Right atrium auricular region (tissue), 2 donors: ENCODE measurements at regions not wholly inside any gene's neighbourhood (a gene's known extent, or its start where the extent isn't known, plus 50 kb on each side); places are given as distances from the start of the nearest gene placed in this dataset.
"Not testable (repeated sequence)": the region's sequence is repeated elsewhere in the genome, so short reads cannot be mapped to it uniquely, and the experiment has no call there.

ENCODE experiments used
- DNase-seq: peaks from one replicate; pipeline ENCODE4 v3.0.0-alpha.2; 2019; ENCODE audit warnings: low spot score
- H3K27ac ChIP-seq, 2 donors: fragments of 200-600 bp; sonication (generic); 1 replicate in 1 of 2; 2 replicates in 1 of 2; pipeline ENCODE4 v1.5.1; 2016 to 2019
- H3K27me3 ChIP-seq, 2 donors: fragments of 200-600 bp; sonication (generic); one replicate each; pipeline versions ENCODE4 v1.5.1 to v1.6.0; 2017 to 2019
- H3K36me3 ChIP-seq: fragments of 200-600 bp; sonication (generic); one replicate; pipeline ENCODE4 v1.5.1; 2016
- H3K4me1 ChIP-seq, 2 donors: fragments of 200-600 bp; sonication (generic); one replicate each; pipeline versions ENCODE4 v1.5.1 to v1.6.0; 2017 to 2019
- H3K4me3 ChIP-seq, 2 donors: fragments of 200-600 bp; sonication (generic); 1 replicate in 1 of 2; 2 replicates in 1 of 2; pipeline ENCODE4 v1.5.1; 2017 to 2019; ENCODE audit warnings: mild to moderate bottlenecking in 1 of 2, moderate library complexity in 1 of 2
- H3K9me3 ChIP-seq, 2 donors: fragments of 200-600 bp; sonication (generic); one replicate each; pipeline ENCODE4 v1.5.1; 2019
- CTCF ChIP-seq, 2 donors: fragments of 200-600 bp; sonication (generic); IDR thresholded peaks; one replicate each; pipeline ENCODE4 v1.5.1; 2019; ENCODE audit warnings: antibody characterized with exemption in 2 of 2

DNA sequence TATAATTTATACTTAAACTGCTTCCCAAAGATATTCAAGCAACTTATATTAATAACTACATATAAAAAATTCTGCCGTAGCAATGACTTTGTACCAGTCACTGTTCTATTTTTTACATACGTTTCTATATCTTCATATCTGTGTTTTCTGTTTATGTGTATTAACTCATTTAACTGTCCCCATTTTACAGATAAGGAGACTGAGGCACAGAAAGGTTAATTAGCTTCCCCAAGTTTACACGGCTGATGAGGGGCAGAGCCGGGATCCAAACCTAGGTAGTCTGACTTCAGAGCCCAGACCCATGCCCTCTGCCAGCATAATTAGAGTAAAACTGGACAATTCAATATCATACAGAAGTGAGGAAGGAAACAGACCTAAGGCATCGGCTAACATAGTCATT is 259.7 kb upstream of the TUT7 start:
- Histone ChIP-seq H3K4me3 (no peak overlapping the region), H3K4me1 (peaks cover 0 to 6% of the 10 kb centered on the region in 2 donors), H3K9me3 (no peaks in the 10 kb centered on the region), H3K36me3 (no peaks in the 10 kb centered on the region), H3K27me3 (no peaks in the 10 kb centered on the region), H3K27ac (no peak overlapping the region)
- DNase-seq, result no peak
- TF ChIP-seq CTCF (IDR thresholded peaks at IDR 0.05), result no peak

- H3K4me3 ChIP-seq, H3K9me3 ChIP-seq, DNase-seq, H3K27me3 ChIP-seq, H3K4me1 ChIP-seq, H3K36me3 ChIP-seq, H3K27ac ChIP-seq: not testable (repeated sequence)
Measured at GRCh38 chr9:86611534-86611933, 257.3 kb upstream of the TUT7 start.

GRCh38 chr9:86605303-86605702 is 251.1 kb upstream of the TUT7 start:
- DNase-seq, result no peak
- Histone ChIP-seq H3K4me1 (peaks cover 0 to under 1% of the 10 kb centered on the region in 2 donors), H3K4me3 (no peak overlapping the region), H3K27ac (no peak overlapping the region), H3K9me3 (no peaks in the 10 kb centered on the region), H3K27me3 (no peaks in the 10 kb centered on the region), H3K36me3 (no peaks in the 10 kb centered on the region)
- TF ChIP-seq CTCF (IDR thresholded peaks at IDR 0.05), result no peak

- Histone ChIP-seq H3K27ac (no peak overlapping the region), H3K4me1 (peaks cover 0 to 6% of the 10 kb centered on the region in 2 donors), H3K9me3 (no peaks in the 10 kb centered on the region), H3K36me3 (no peaks in the 10 kb centered on the region), H3K27me3 (no peaks in the 10 kb centered on the region), H3K4me3 (no peak overlapping the region)
- TF ChIP-seq CTCF (IDR thresholded peaks at IDR 0.05), result no peak
- DNase-seq, result no peak
Measured at GRCh38 chr9:86604741-86605140, 250.5 kb upstream of the TUT7 start.

DNA sequence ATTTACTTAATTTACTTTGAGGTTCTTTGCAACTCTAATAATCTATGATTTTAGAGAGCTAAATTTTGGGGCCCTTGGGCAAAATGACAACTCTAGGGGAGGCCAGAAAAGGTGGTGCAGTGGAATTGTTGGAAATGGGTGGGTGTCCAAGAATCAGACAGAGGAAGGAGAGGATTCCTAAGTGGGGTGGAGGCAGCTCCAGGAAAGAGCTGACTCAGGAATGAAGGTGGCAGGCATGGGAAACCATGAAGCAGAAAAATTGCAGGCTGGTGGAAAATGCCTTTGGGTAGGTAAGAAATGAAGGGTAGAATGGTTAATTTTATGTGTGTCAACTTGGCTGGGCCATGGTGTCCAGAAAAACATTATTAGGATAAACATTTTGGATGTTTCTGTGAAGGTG is 248.5 kb upstream of the TUT7 start:
- no peak for DNase-seq
- H3K4me1 ChIP-seq, result peaks cover 0 to 15% of the 10 kb centered on the region in 2 donors
- H3K9me3 ChIP-seq, result no peaks in the 10 kb centered on the region
- H3K36me3 ChIP-seq, result no peaks in the 10 kb centered on the region
- no peaks in the 10 kb centered on the region for H3K27me3 ChIP-seq
- no peak for TF ChIP-seq CTCF (IDR thresholded peaks at IDR 0.05)
- H3K27ac ChIP-seq, result no peak overlapping the region
- no peak overlapping the region for H3K4me3 ChIP-seq

- DNase-seq, result no peak
- no peak for TF ChIP-seq CTCF (IDR thresholded peaks at IDR 0.05)
- H3K9me3 ChIP-seq, result no peaks in the 10 kb centered on the region
- no peaks in the 10 kb centered on the region for H3K27me3 ChIP-seq
- H3K27ac ChIP-seq, result no peak overlapping the region
- peaks cover 0 to 15% of the 10 kb centered on the region in 2 donors for H3K4me1 ChIP-seq
- H3K36me3 ChIP-seq, result no peaks in the 10 kb centered on the region
- no peak overlapping the region for H3K4me3 ChIP-seq
Measured at GRCh38 chr9:86601697-86602096, 247.5 kb upstream of the TUT7 start.
